ENCODE measurements at regions not wholly inside any gene's neighbourhood (a gene's known extent, or its start where the extent isn't known, plus 50 kb on each side); places are given as distances from the start of the nearest gene placed in this dataset.

GRCh38 chr12:84034871-84035270 lies 877.7 kb downstream of the SLC6A15 start:
- no peak for TF ChIP-seq PHF8 (IDR thresholded peaks at IDR 0.05; ENCODE audit: borderline replicate concordance, low read depth)
- TF ChIP-seq SREBF2 (IDR thresholded peaks at IDR 0.05), result no peak
- TF ChIP-seq EP300 (IDR thresholded peaks at IDR 0.05), result no peak
- TF ChIP-seq, protein P1, sequence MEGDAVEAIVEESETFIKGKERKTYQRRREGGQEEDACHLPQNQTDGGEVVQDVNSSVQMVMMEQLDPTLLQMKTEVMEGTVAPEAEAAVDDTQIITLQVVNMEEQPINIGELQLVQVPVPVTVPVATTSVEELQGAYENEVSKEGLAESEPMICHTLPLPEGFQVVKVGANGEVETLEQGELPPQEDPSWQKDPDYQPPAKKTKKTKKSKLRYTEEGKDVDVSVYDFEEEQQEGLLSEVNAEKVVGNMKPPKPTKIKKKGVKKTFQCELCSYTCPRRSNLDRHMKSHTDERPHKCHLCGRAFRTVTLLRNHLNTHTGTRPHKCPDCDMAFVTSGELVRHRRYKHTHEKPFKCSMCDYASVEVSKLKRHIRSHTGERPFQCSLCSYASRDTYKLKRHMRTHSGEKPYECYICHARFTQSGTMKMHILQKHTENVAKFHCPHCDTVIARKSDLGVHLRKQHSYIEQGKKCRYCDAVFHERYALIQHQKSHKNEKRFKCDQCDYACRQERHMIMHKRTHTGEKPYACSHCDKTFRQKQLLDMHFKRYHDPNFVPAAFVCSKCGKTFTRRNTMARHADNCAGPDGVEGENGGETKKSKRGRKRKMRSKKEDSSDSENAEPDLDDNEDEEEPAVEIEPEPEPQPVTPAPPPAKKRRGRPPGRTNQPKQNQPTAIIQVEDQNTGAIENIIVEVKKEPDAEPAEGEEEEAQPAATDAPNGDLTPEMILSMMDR (IDR thresholded peaks at IDR 0.05), result no peak
- no peak for TF ChIP-seq POLR2A (IDR thresholded peaks at IDR 0.05; ENCODE audit: low read length)
- TF ChIP-seq CEBPB (IDR thresholded peaks at IDR 0.05), result no peak
- no peak for TF ChIP-seq MAZ (IDR thresholded peaks at IDR 0.05; ENCODE audit: borderline replicate concordance, low read depth, low read length)
- TF ChIP-seq JUNB (IDR thresholded peaks at IDR 0.05), result no peak
- no peak for TF ChIP-seq CBX2 (IDR thresholded peaks at IDR 0.05; ENCODE audit: borderline replicate concordance, low read depth)
- TF ChIP-seq REST (IDR thresholded peaks at IDR 0.05), result no peak
- TF ChIP-seq, protein P2, sequence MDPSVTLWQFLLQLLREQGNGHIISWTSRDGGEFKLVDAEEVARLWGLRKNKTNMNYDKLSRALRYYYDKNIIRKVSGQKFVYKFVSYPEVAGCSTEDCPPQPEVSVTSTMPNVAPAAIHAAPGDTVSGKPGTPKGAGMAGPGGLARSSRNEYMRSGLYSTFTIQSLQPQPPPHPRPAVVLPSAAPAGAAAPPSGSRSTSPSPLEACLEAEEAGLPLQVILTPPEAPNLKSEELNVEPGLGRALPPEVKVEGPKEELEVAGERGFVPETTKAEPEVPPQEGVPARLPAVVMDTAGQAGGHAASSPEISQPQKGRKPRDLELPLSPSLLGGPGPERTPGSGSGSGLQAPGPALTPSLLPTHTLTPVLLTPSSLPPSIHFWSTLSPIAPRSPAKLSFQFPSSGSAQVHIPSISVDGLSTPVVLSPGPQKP (IDR thresholded peaks at IDR 0.05; ENCODE audit: low read depth, low read length), result no peak

Measured in A549 (cell line).